ENCODE measurements at regions not wholly inside any gene's neighbourhood (a gene's known extent, or its start where the extent isn't known, plus 50 kb on each side); places are given as distances from the start of the nearest gene placed in this dataset.

DNA sequence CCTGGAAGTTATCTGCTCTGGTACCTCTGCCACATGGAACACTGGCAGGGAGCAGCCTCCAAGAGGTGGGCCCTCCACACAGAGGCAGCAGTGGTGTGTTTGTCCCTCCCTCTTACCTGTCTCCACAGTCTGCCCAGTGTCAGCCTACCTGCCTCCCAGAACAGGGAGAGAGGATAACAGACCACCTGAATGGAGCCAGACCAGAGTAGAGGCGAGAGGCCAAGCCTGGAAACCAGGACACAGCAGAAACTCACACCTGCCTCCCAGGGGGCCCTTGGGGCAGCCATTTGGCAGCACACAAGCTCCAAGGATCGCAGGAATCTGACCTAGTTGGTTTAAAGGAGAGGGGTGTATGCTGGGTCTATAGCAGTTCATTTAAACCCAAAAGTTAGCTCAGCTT, 100.2 kb upstream of the ZNF366 start:
- TF ChIP-seq POLR2A (IDR thresholded peaks at IDR 0.05), result no peak
- TF ChIP-seq, protein P1, sequence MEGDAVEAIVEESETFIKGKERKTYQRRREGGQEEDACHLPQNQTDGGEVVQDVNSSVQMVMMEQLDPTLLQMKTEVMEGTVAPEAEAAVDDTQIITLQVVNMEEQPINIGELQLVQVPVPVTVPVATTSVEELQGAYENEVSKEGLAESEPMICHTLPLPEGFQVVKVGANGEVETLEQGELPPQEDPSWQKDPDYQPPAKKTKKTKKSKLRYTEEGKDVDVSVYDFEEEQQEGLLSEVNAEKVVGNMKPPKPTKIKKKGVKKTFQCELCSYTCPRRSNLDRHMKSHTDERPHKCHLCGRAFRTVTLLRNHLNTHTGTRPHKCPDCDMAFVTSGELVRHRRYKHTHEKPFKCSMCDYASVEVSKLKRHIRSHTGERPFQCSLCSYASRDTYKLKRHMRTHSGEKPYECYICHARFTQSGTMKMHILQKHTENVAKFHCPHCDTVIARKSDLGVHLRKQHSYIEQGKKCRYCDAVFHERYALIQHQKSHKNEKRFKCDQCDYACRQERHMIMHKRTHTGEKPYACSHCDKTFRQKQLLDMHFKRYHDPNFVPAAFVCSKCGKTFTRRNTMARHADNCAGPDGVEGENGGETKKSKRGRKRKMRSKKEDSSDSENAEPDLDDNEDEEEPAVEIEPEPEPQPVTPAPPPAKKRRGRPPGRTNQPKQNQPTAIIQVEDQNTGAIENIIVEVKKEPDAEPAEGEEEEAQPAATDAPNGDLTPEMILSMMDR (IDR thresholded peaks at IDR 0.05), result no peak
